ENCODE measurements at regions not wholly inside any gene's neighbourhood (a gene's known extent, or its start where the extent isn't known, plus 50 kb on each side); places are given as distances from the start of the nearest gene placed in this dataset.

DNA sequence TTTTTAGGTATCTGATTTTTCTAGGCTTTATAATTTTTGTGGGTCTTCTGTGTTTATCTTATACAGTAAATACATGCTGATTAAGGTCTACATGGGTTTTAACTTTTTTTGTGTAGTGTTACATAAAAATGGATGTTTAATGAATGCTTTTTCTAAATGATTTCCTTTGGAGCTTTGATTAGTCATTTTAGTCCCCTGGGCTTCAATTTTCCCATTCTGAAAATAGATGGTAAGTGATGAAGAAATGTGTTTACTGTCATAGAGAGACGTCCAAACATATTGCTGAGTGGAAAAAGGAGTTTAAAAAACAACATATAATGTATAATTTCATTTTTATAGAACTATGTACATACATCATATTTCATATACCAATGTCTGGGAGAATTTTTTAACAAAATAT, 140.9 kb upstream of the HMCN1 start:
- Histone ChIP-seq H3K4me1 (ENCODE audit: control insufficient read depth, low read length) (no peaks in the 10 kb centered on the region), H3K36me3 (ENCODE audit: control insufficient read depth, low read length) (no peaks in the 10 kb centered on the region), H3K27me3 (ENCODE audit: control insufficient read depth, low read length) (no peaks in the 10 kb centered on the region), H3K9me3 (ENCODE audit: control insufficient read depth, insufficient read depth, low read length) (no peaks in the 10 kb centered on the region), H3F3A (ENCODE audit: control insufficient read depth, insufficient read depth) (no peaks in the 10 kb centered on the region), H3K9me2 (replicated peaks; ENCODE audit: control insufficient read depth, low read length) (no peaks in the 10 kb centered on the region), H3K4me2 (ENCODE audit: low read length) (no peak overlapping the region), H3K27ac (ENCODE audit: low read depth, low read length) (no peak overlapping the region), H4K20me1 (ENCODE audit: control insufficient read depth, insufficient read depth, low read depth, low read length) (no peaks in the 10 kb centered on the region), H3K79me2 (ENCODE audit: control insufficient read depth, low read length) (no peaks in the 10 kb centered on the region), H3K4me3 (ENCODE audit: low read length) (no peak overlapping the region)
- no peak for TF ChIP-seq EZH2phosphoT487 (IDR thresholded peaks at IDR 0.05; ENCODE audit: borderline replicate concordance, low read length)
- TF ChIP-seq, protein P1, sequence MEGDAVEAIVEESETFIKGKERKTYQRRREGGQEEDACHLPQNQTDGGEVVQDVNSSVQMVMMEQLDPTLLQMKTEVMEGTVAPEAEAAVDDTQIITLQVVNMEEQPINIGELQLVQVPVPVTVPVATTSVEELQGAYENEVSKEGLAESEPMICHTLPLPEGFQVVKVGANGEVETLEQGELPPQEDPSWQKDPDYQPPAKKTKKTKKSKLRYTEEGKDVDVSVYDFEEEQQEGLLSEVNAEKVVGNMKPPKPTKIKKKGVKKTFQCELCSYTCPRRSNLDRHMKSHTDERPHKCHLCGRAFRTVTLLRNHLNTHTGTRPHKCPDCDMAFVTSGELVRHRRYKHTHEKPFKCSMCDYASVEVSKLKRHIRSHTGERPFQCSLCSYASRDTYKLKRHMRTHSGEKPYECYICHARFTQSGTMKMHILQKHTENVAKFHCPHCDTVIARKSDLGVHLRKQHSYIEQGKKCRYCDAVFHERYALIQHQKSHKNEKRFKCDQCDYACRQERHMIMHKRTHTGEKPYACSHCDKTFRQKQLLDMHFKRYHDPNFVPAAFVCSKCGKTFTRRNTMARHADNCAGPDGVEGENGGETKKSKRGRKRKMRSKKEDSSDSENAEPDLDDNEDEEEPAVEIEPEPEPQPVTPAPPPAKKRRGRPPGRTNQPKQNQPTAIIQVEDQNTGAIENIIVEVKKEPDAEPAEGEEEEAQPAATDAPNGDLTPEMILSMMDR (IDR thresholded peaks at IDR 0.05; ENCODE audit: low read depth, low read length, poor library complexity, severe bottlenecking): no peak

DNA sequence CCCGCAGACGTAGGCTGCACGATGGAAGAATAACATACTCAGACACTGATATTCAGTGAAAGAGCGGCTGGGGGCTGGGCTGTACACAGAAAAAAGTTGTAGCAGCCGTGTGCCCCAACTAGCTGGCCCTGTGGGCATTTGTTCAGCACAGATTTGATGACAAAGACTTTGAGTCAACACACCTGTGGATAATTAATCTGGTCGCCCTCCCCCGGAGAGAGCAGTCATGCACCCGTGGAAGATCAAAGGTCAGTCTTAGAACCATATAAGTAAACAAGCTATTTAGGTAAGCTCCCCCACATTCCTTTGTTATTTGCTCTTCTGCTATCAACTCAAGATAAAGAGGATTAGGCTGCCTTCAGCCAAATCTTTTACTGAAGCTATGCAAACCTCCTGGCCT, 148.4 kb upstream of the HMCN1 start:
- Histone ChIP-seq H3K4me1 (ENCODE audit: control insufficient read depth, low read length) (no peaks in the 10 kb centered on the region), H4K20me1 (ENCODE audit: control insufficient read depth, insufficient read depth, low read depth, low read length) (no peaks in the 10 kb centered on the region), H3K9me3 (ENCODE audit: control insufficient read depth, insufficient read depth, low read length) (no peaks in the 10 kb centered on the region), H3K27ac (ENCODE audit: low read depth, low read length) (no peak overlapping the region), H3K4me2 (ENCODE audit: low read length) (no peak overlapping the region), H3F3A (ENCODE audit: control insufficient read depth, insufficient read depth) (no peaks in the 10 kb centered on the region), H3K9me2 (replicated peaks; ENCODE audit: control insufficient read depth, low read length) (no peaks in the 10 kb centered on the region), H3K79me2 (ENCODE audit: control insufficient read depth, low read length) (no peaks in the 10 kb centered on the region), H3K27me3 (ENCODE audit: control insufficient read depth, low read length) (no peaks in the 10 kb centered on the region), H3K36me3 (ENCODE audit: control insufficient read depth, low read length) (no peaks in the 10 kb centered on the region), H3K4me3 (ENCODE audit: low read length) (no peak overlapping the region)
- no peak for TF ChIP-seq EZH2phosphoT487 (IDR thresholded peaks at IDR 0.05; ENCODE audit: borderline replicate concordance, low read length)
- TF ChIP-seq, protein P1 (IDR thresholded peaks at IDR 0.05; ENCODE audit: low read depth, low read length, poor library complexity, severe bottlenecking): no peak

DNA sequence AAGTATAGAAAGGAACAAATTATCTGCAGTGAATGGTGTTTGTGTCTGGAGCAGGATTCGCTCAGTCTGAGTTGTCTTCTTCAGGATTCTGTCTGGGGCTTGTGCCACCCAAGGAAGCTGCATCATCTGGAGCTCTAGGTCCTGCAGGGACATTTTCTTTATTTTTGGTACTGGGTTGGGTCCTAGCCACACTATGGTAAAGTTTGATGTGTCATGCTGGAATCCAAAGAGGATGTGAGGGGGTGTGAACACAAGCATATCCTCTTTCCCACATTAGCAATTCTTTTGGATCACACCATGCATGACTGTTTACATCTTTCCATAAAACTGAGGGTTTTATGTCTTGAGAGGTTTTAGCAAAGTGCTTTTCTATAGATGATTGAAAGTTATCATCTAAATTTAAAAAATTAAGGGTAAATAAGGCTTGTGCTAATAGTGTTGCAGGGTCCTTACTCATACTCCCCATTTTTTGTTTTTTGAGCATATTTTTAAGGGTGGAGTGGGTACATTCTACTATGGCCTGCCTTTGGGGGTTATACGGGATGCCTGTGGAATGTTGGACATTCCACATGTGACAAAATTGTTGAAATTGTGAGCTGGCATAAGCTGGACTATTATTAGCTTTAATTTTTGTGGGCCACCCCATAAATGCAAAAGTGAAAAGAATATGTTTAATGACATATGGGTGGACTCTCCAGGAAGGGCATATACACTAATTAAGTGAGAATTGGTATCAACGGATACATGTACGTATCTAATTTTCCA, 152.0 kb upstream of the HMCN1 start:
- TF ChIP-seq, protein P1 (IDR thresholded peaks at IDR 0.05; ENCODE audit: low read depth, low read length, poor library complexity, severe bottlenecking): no peak
- no peak for TF ChIP-seq EZH2phosphoT487 (IDR thresholded peaks at IDR 0.05; ENCODE audit: borderline replicate concordance, low read length)
- Histone ChIP-seq H3K4me3 (ENCODE audit: low read length) (no peak overlapping the region), H3K27me3 (ENCODE audit: control insufficient read depth, low read length) (no peaks in the 10 kb centered on the region), H3K79me2 (ENCODE audit: control insufficient read depth, low read length) (no peaks in the 10 kb centered on the region), H3K4me1 (ENCODE audit: control insufficient read depth, low read length) (no peaks in the 10 kb centered on the region), H3K36me3 (ENCODE audit: control insufficient read depth, low read length) (no peaks in the 10 kb centered on the region), H3K9me3 (ENCODE audit: control insufficient read depth, insufficient read depth, low read length) (no peaks in the 10 kb centered on the region), H3F3A (ENCODE audit: control insufficient read depth, insufficient read depth) (no peaks in the 10 kb centered on the region), H3K9me2 (replicated peaks; ENCODE audit: control insufficient read depth, low read length) (no peaks in the 10 kb centered on the region), H3K27ac (ENCODE audit: low read depth, low read length) (no peak overlapping the region), H3K4me2 (ENCODE audit: low read length) (no peak overlapping the region), H4K20me1 (ENCODE audit: control insufficient read depth, insufficient read depth, low read depth, low read length) (no peaks in the 10 kb centered on the region)
